ENCODE measurements at regions not wholly inside any gene's neighbourhood (a gene's known extent, or its start where the extent isn't known, plus 50 kb on each side); places are given as distances from the start of the nearest gene placed in this dataset.
"Not testable (repeated sequence)": the region's sequence is repeated elsewhere in the genome, so short reads cannot be mapped to it uniquely, and the experiment has no call there.

GRCh38 chr6:115159733-115160132, 816.9 kb upstream of the HS3ST5 start:
- DNase-seq (ENCODE audit: low spot score): no peak
- Mint-ChIP-seq H3K4me1 (ENCODE audit: unreplicated experiment) (no peaks in the 10 kb centered on the region), H3K27ac (ENCODE audit: unreplicated experiment) (no peak overlapping the region), H3K9me3 (ENCODE audit: unreplicated experiment) (no peaks in the 10 kb centered on the region), H3K36me3 (ENCODE audit: low read depth, unreplicated experiment) (no peaks in the 10 kb centered on the region), H3K4me3 (ENCODE audit: unreplicated experiment) (no peak overlapping the region), H3K27me3 (ENCODE audit: unreplicated experiment) (peaks cover 2% of the 10 kb centered on the region)
- TF ChIP-seq CTCF (IDR thresholded peaks at IDR 0.05; ENCODE audit: unreplicated experiment): no peak

GRCh38 chr6:115137910-115138309, 795.1 kb upstream of the HS3ST5 start:
- Mint-ChIP-seq H3K9me3 (ENCODE audit: unreplicated experiment) (no peaks in the 10 kb centered on the region), H3K4me1 (ENCODE audit: unreplicated experiment) (peaks cover 6% of the 10 kb centered on the region), H3K27ac (ENCODE audit: unreplicated experiment) (no peak overlapping the region), H3K4me3 (ENCODE audit: unreplicated experiment) (no peak overlapping the region), H3K27me3 (ENCODE audit: unreplicated experiment) (no peaks in the 10 kb centered on the region), H3K36me3 (ENCODE audit: low read depth, unreplicated experiment) (no peaks in the 10 kb centered on the region)
- DNase-seq (ENCODE audit: low spot score): no peak
- no peak for TF ChIP-seq CTCF (IDR thresholded peaks at IDR 0.05; ENCODE audit: unreplicated experiment)

- peaks cover 13% of the 10 kb centered on the region for H3K4me1 Mint-ChIP-seq (ENCODE audit: unreplicated experiment)
- no peaks in the 10 kb centered on the region for H3K27me3 Mint-ChIP-seq (ENCODE audit: unreplicated experiment)
- no peak overlapping the region for H3K27ac Mint-ChIP-seq (ENCODE audit: unreplicated experiment)
- TF ChIP-seq CTCF (IDR thresholded peaks at IDR 0.05; ENCODE audit: unreplicated experiment): no peak
- DNase-seq (ENCODE audit: low spot score): no peak
- H3K36me3 Mint-ChIP-seq (ENCODE audit: low read depth, unreplicated experiment): no peaks in the 10 kb centered on the region
- no peaks in the 10 kb centered on the region for H3K9me3 Mint-ChIP-seq (ENCODE audit: unreplicated experiment)
- H3K4me3 Mint-ChIP-seq (ENCODE audit: unreplicated experiment): no peak overlapping the region
Observed at GRCh38 chr6:115133790-115134189, 791.0 kb upstream of the HS3ST5 start.

- Mint-ChIP-seq H3K9me3 (ENCODE audit: unreplicated experiment) (no peaks in the 10 kb centered on the region), H3K27ac (ENCODE audit: unreplicated experiment) (no peak overlapping the region), H3K4me3 (ENCODE audit: unreplicated experiment) (no peak overlapping the region), H3K27me3 (ENCODE audit: unreplicated experiment) (no peaks in the 10 kb centered on the region), H3K4me1 (ENCODE audit: unreplicated experiment) (peaks cover 8% of the 10 kb centered on the region), H3K36me3 (ENCODE audit: low read depth, unreplicated experiment) (no peaks in the 10 kb centered on the region)
- DNase-seq (ENCODE audit: low spot score): no peak
- no peak for TF ChIP-seq CTCF (IDR thresholded peaks at IDR 0.05; ENCODE audit: unreplicated experiment)
Observed at GRCh38 chr6:115131709-115132490, 789.1 kb upstream of the HS3ST5 start.

GRCh38 chr6:115121513-115121912, 778.7 kb upstream of the HS3ST5 start:
- not testable (repeated sequence) for H3K36me3 Mint-ChIP-seq (ENCODE audit: low read depth, unreplicated experiment); H3K27me3 Mint-ChIP-seq (ENCODE audit: unreplicated experiment); H3K9me3 Mint-ChIP-seq (ENCODE audit: unreplicated experiment); H3K27ac Mint-ChIP-seq (ENCODE audit: unreplicated experiment); H3K4me1 Mint-ChIP-seq (ENCODE audit: unreplicated experiment); DNase-seq (ENCODE audit: low spot score); H3K4me3 Mint-ChIP-seq (ENCODE audit: unreplicated experiment)

Measured in endothelial cell (in vitro differentiated cells).